IMR-90 (cell line): ENCODE measurements at regions not wholly inside any gene's neighbourhood (a gene's known extent, or its start where the extent isn't known, plus 50 kb on each side); places are given as distances from the start of the nearest gene placed in this dataset.
A peak's percentile ranks its signal among the peaks of the same experiment; 100 is the strongest.

Experiments used
- ATAC-seq: fragments of 200-7000 bp; cut with Tn5 transposase; 2 replicates; pipeline ENCODE4 v1.9.1; 2020; ENCODE audit warnings: low read depth, mild to moderate bottlenecking, moderate library complexity
- BruUV-seq: library from RNA; stranded (reverse); fragments of 400-500 nt; replicated peaks from 2 replicates; lab custom pipeline; 2021; lab: Mats Ljungman, UMichigan
- CTCF ChIA-PET: fragments of 300-600 bp; formaldehyde crosslinking; extraction: SDS; loops from one replicate; lab custom pipeline; 2021; ENCODE audit warnings: antibody characterized with exemption; lab: Yijun Ruan, JAX
- POLR2A ChIA-PET: fragments of 300-600 bp; sonication (Branson Sonifier 250); formaldehyde crosslinking; loops from one replicate; lab custom pipeline; 2022; ENCODE audit warnings: antibody characterized with exemption; ENCODE audit not compliant: unreplicated experiment; lab: Charles Lee
- DNase-seq: peaks from one replicate; pipeline ENCODE4 v3.0.0; 2013
- H2AFZ ChIP-seq: replicated peaks from 2 replicates; pipeline ENCODE3; 2013; ENCODE audit warnings: low read length, mild to moderate bottlenecking; ENCODE audit not compliant: poor library complexity
- H2AK5ac ChIP-seq: 2 replicates; pipeline ENCODE4 v1.6.1; 2013; ENCODE audit warnings: low read depth, low read length, inconsistent platforms
- H2AK9ac ChIP-seq: replicated peaks from 2 replicates; pipeline ENCODE3; 2013; ENCODE audit warnings: mild to moderate bottlenecking, low read depth, low read length, moderate library complexity; ENCODE audit not compliant: poor library complexity
- H2BK120ac ChIP-seq: 2 replicates; pipeline ENCODE4 v1.6.1; 2013; ENCODE audit warnings: low read depth, low read length, inconsistent platforms
- H2BK15ac ChIP-seq: 3 replicates; pipeline ENCODE4 v1.6.1; 2013; ENCODE audit warnings: low read depth, low read length, inconsistent platforms
- H2BK20ac ChIP-seq: 2 replicates; pipeline ENCODE4 v1.6.1; 2013; ENCODE audit warnings: low read depth, mild to moderate bottlenecking, inconsistent platforms, low read length, moderate library complexity
- H2BK5ac ChIP-seq: 2 replicates; pipeline ENCODE4 v1.6.1; 2013; ENCODE audit warnings: mild to moderate bottlenecking, low read depth, low read length, inconsistent platforms; ENCODE audit not compliant: poor library complexity, severe bottlenecking
- H3K14ac ChIP-seq: replicated peaks from 2 replicates; pipeline ENCODE4 v1.6.1; 2013; ENCODE audit warnings: low read depth, low read length, inconsistent platforms
- H3K18ac ChIP-seq: 2 replicates; pipeline ENCODE4 v1.6.1; 2013; ENCODE audit warnings: low read depth, low read length, control low read depth
- H3K23ac ChIP-seq: 2 replicates; pipeline ENCODE4 v1.6.1; 2013; ENCODE audit warnings: low read depth, low read length, inconsistent platforms
- H3K27ac ChIP-seq: 2 replicates; pipeline ENCODE4 v1.5.1; 2013; ENCODE audit warnings: mild to moderate bottlenecking, control low read depth, low read length; ENCODE audit not compliant: insufficient read depth
- H3K27me3 ChIP-seq: 2 replicates; pipeline ENCODE4 v1.6.1; 2013; ENCODE audit warnings: low read length; ENCODE audit not compliant: control insufficient read depth, insufficient read depth
- H3K36me3 ChIP-seq: 2 replicates; pipeline ENCODE4 v1.6.1; 2013; ENCODE audit warnings: low read length, mixed read lengths; ENCODE audit not compliant: control insufficient read depth, insufficient read depth
- H3K4ac ChIP-seq: 2 replicates; pipeline ENCODE4 v1.6.1; 2013; ENCODE audit warnings: low read depth, low read length, inconsistent platforms
- H3K4me1 ChIP-seq: 2 replicates; pipeline ENCODE4 v1.6.1; 2013; ENCODE audit warnings: low read length, mixed read lengths; ENCODE audit not compliant: control insufficient read depth, insufficient read depth
- H3K4me2 ChIP-seq: 2 replicates; pipeline ENCODE4 v1.6.1; 2013; ENCODE audit warnings: low read depth, mild to moderate bottlenecking, control low read depth, low read length, moderate library complexity
- H3K4me3 ChIP-seq: 2 replicates; pipeline ENCODE4 v1.5.1; 2013; ENCODE audit warnings: low read depth, mild to moderate bottlenecking, control low read depth, low read length, moderate library complexity; ENCODE audit not compliant: insufficient read depth
- H3K56ac ChIP-seq: 2 replicates; pipeline ENCODE4 v1.6.1; 2013; ENCODE audit warnings: low read length, inconsistent platforms; ENCODE audit not compliant: insufficient read depth; ENCODE audit errors: extremely low read depth
- H3K79me1 ChIP-seq, 2 experiments: 2 replicates each; pipeline ENCODE4 v1.6.1; 2013; ENCODE audit warnings: low read length in 2 of 2, inconsistent platforms in 1 of 2, low read depth in 1 of 2
- H3K9ac ChIP-seq: 2 replicates; pipeline ENCODE4 v1.6.1; 2013; ENCODE audit warnings: low read depth, low read length, control low read depth
- H3K9me1 ChIP-seq: 2 replicates; pipeline ENCODE4 v1.6.1; 2013; ENCODE audit warnings: low read length, inconsistent platforms; ENCODE audit not compliant: insufficient read depth
- H3K9me3 ChIP-seq: 2 replicates; pipeline ENCODE4 v1.6.1; 2013; ENCODE audit warnings: low read length; ENCODE audit not compliant: control insufficient read depth, insufficient read depth
- H4K20me1 ChIP-seq: 2 replicates; pipeline ENCODE4 v1.6.1; 2013; ENCODE audit warnings: low read length, inconsistent platforms; ENCODE audit not compliant: insufficient read depth
- H4K5ac ChIP-seq: 2 replicates; pipeline ENCODE4 v1.6.1; 2013; ENCODE audit warnings: mild to moderate bottlenecking, low read depth, low read length, control low read depth
- H4K8ac ChIP-seq, 2 experiments: 2 replicates each; pipeline ENCODE4 v1.6.1; 2013; ENCODE audit warnings: low read depth in 2 of 2, low read length in 2 of 2, control low read depth in 1 of 2, inconsistent platforms in 1 of 2
- H4K91ac ChIP-seq: 2 replicates; pipeline ENCODE4 v1.6.1; 2013; ENCODE audit warnings: low read depth, low read length, inconsistent platforms; ENCODE audit not compliant: insufficient read depth
- BHLHE40 ChIP-seq: fragments of 150-350 bp; IDR thresholded peaks from 2 replicates; pipeline ENCODE4 v1.6.1; 2016; ENCODE audit warnings: mild to moderate bottlenecking, low read depth, low read length
- CEBPB ChIP-seq: IDR thresholded peaks from 2 replicates; pipeline ENCODE4 v1.6.1; 2012; ENCODE audit warnings: low read depth, low read length, improper control_type of control experiment
- WGBS, 2 experiments: methylation state at CpG; one replicate each; pipeline versions ENCODE4 v1.1.5 to v1.1.7; 2013; ENCODE audit warnings: missing lambda C conversion rate in 2 of 2; ENCODE audit not compliant: insufficient read length in 1 of 2; ENCODE audit errors: extremely low coverage in 2 of 2; 5-methylcytosine and 5-hydroxymethylcytosine counted together
- dilution Hi-C: fragments of 300-500 bp; cut with HindIII; formaldehyde crosslinking; loops from one replicate; pipeline ENCODE4 v1.14.3; 2018; ENCODE audit warnings: low sequenced_read_pairs; ENCODE audit not compliant: unreplicated experiment
- in situ Hi-C: fragments of 300-500 bp; cut with MboI; formaldehyde crosslinking; loops from 3 replicates; pipeline ENCODE4 v1.14.3; 2019; ENCODE audit warnings: low sequenced_read_pairs, inconsistent platforms, mixed read lengths
- intact Hi-C: fragments of 100-400 bp; cut with micrococcal nuclease; formaldehyde crosslinking; loops from 2 replicates; pipeline ENCODE4 v1.10.0; 2022
- TF ChIP-seq, protein P1 (sequence below): fragments of 150-350 bp; IDR thresholded peaks from 2 replicates; pipeline ENCODE4 v1.6.1; 2017; ENCODE audit warnings: mild to moderate bottlenecking, antibody characterized with exemption, low read length, low read depth

DNA sequence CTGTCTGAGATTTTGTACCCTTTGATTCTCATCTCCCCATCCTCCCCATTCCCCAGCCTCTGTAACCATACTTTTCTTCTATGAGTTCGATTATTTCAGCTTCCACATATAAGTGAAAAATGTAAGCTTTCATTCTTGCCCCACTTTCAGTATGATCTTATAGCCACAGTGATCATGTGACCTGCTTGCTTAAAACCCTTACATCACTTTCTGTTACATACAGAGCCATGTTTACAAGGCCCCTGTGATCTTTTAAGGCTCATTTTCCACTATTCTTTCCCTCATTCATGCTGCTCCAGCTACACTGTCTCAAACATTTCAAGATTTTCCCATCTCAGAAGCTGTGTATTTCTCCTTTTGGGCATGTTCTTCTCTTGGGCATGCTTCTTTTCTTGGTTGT, 147.7 kb downstream of the DCK start:
- no peak for ATAC-seq
- no peak overlapping the region for H2BK5ac ChIP-seq
- no peaks in the 10 kb centered on the region for H3K9me1 ChIP-seq
- H3K4me3 ChIP-seq: no peak overlapping the region
- in situ Hi-C loops: loop anchor here (25.0 kb wide), 1 partner anchor 571 kb away; no protein-coding TSS in a partner anchor
- no peaks in the 10 kb centered on the region for H3K36me3 ChIP-seq
- no peaks in the 10 kb centered on the region for H3K9me3 ChIP-seq
- intact Hi-C loops: no loop called here
- H3K27ac ChIP-seq: no peak overlapping the region
- TF ChIP-seq, protein P1, sequence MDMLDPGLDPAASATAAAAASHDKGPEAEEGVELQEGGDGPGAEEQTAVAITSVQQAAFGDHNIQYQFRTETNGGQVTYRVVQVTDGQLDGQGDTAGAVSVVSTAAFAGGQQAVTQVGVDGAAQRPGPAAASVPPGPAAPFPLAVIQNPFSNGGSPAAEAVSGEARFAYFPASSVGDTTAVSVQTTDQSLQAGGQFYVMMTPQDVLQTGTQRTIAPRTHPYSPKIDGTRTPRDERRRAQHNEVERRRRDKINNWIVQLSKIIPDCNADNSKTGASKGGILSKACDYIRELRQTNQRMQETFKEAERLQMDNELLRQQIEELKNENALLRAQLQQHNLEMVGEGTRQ: peak; percentile 42; the same call in 1 of the 2 replicates
- TF ChIP-seq BHLHE40 (no peak), CEBPB (no peak)
- H4K5ac ChIP-seq: no peak overlapping the region
- no peak overlapping the region for H3K23ac ChIP-seq
- H3K4me2 ChIP-seq: no peak overlapping the region
- no peak overlapping the region for H3K56ac ChIP-seq
- H3K79me1 ChIP-seq: no peaks in the 10 kb centered on the region
- DNase-seq: peak; percentile 17
- no peak overlapping the region for H3K9ac ChIP-seq
- BruUV-seq: no TSS peak
- no CpG with 5 or more reads among the region's 1 CpG for WGBS, 2 experiments
- POLR2A ChIA-PET: no interaction called here
- no peak overlapping the region for H2BK20ac ChIP-seq
- 0 out of 4 replicates have a peak overlapping the region, but pooled peaks of 1 of the 2 experiments have one; percentile 19 for H4K8ac ChIP-seq
- H2AFZ ChIP-seq: no peak overlapping the region
- H2BK120ac ChIP-seq: no peak overlapping the region; the same call in 1 of the 2 replicates
- dilution Hi-C loops: no loop called here
- H2AK9ac ChIP-seq: no peak overlapping the region
- no peak overlapping the region; the same call in 1 of the 2 replicates for H3K14ac ChIP-seq
- H3K4ac ChIP-seq: no peak overlapping the region
- no peak overlapping the region for H3K18ac ChIP-seq
- CTCF ChIA-PET: interaction anchor here (1.0 to 1.3 kb wide), 2 partner anchors 10 to 130 kb away, joined by 3 read pairs; no protein-coding TSS in a partner anchor
- H4K91ac ChIP-seq: no peak overlapping the region
- H3K4me1 ChIP-seq: no peaks in the 10 kb centered on the region
- no peaks in the 10 kb centered on the region for H4K20me1 ChIP-seq
- H2AK5ac ChIP-seq: no peak overlapping the region
- H2BK15ac ChIP-seq: no peak overlapping the region
- no peaks in the 10 kb centered on the region for H3K27me3 ChIP-seq
